HepG2 (cell line): ENCODE measurements at regions not wholly inside any gene's neighbourhood (a gene's known extent, or its start where the extent isn't known, plus 50 kb on each side); places are given as distances from the start of the nearest gene placed in this dataset.

Source experiments
- ATAC-seq: fragments of 200-7000 bp; cut with Tn5 transposase; 3 replicates; pipeline ENCODE4 v1.9.1; 2020; ENCODE audit warnings: mild to moderate bottlenecking, moderate library complexity
- BruUV-seq: library from RNA; stranded (reverse); fragments of 400-500 nt; replicated peaks from 2 replicates; lab custom pipeline; 2021; lab: Mats Ljungman, UMichigan
- CTCF ChIA-PET: fragments of 300-600 bp; formaldehyde crosslinking; extraction: SDS; loops from one replicate; lab custom pipeline; 2021; ENCODE audit warnings: low total read pairs, inconsistent platforms, low intra/inter-chr PET ratio; lab: Yijun Ruan, JAX
- POLR2A ChIA-PET: fragments of 350-600 bp; sonication (Branson Sonifier 250); formaldehyde crosslinking; loops from one replicate; lab custom pipeline; 2020; ENCODE audit warnings: antibody characterized with exemption, inconsistent platforms; lab: Yijun Ruan, JAX
- DNase-seq: peaks from one replicate; pipeline ENCODE4 v3.0.0-alpha.2; 2015; ENCODE audit warnings: low spot score
- FAIRE-seq: peaks from 3 replicates; lab custom pipeline; 2011; peaks lifted over from hg19 to GRCh38; lab: Jason Lieb, UNC
- H2AFZ ChIP-seq: one replicate; pipeline ENCODE4 v1.6.1; 2011; ENCODE audit warnings: low read length, inconsistent platforms
- H3K27ac ChIP-seq: fragments of 300-600 bp; 3 replicates; pipeline ENCODE4 v1.8.0; 2011; ENCODE audit warnings: mixed run types, mild to moderate bottlenecking, mixed read lengths, low read length, inconsistent platforms; ENCODE audit not compliant: insufficient read depth; ENCODE audit errors: extremely low read length
- H3K27me3 ChIP-seq, 2 experiments: fragments of 200-600 bp in 1 of 2; 2 replicates in 1 of 2; 3 replicates in 1 of 2; pipeline versions ENCODE4 v1.6.0 to v1.8.0; 2011; ENCODE audit warnings: low read length in 2 of 2, mild to moderate bottlenecking in 2 of 2, moderate library complexity in 2 of 2, inconsistent platforms in 1 of 2; ENCODE audit not compliant: insufficient read depth in 2 of 2, control insufficient read depth in 1 of 2
- H3K36me3 ChIP-seq, 2 experiments: fragments of 200-600 bp in 1 of 2; replicated peaks in 1 of 2; 2 replicates in 1 of 2; 3 replicates in 1 of 2; pipeline versions ENCODE4 v1.5.1 to v1.8.0; 2011; ENCODE audit warnings: low read length in 2 of 2, inconsistent platforms in 1 of 2; ENCODE audit not compliant: insufficient read depth in 2 of 2, control insufficient read depth in 1 of 2
- H3K4me1 ChIP-seq: 2 replicates; pipeline ENCODE4 v1.5.1; 2012; ENCODE audit warnings: low read length, inconsistent platforms; ENCODE audit not compliant: insufficient read depth
- H3K4me2 ChIP-seq: 2 replicates; pipeline ENCODE4 v1.6.0; 2011; ENCODE audit warnings: low read depth, low read length, inconsistent platforms
- H3K4me3 ChIP-seq, 3 experiments: fragments of 200-600 bp in 1 of 3; sonication (generic), shearing (Covaris generic) in 1 of 3; replicated peaks in 1 of 3; 2 replicates each; pipeline ENCODE4 v1.5.1; 2011 to 2016; ENCODE audit warnings: low read length in 3 of 3, inconsistent platforms in 2 of 3, low read depth in 2 of 3, mild to moderate bottlenecking in 2 of 3, control low read depth in 1 of 3, mixed read lengths in 1 of 3; ENCODE audit not compliant: insufficient read depth in 1 of 3
- H3K79me2 ChIP-seq: one replicate; pipeline ENCODE4 v1.6.1; 2011; ENCODE audit warnings: low read length, inconsistent platforms; ENCODE audit not compliant: insufficient read depth
- H3K9ac ChIP-seq: 2 replicates; pipeline ENCODE4 v1.6.0; 2011; ENCODE audit warnings: mild to moderate bottlenecking, low read depth, low read length, inconsistent platforms; ENCODE audit not compliant: insufficient read depth
- H3K9me3 ChIP-seq: 2 replicates; pipeline ENCODE4 v1.5.1; 2012; ENCODE audit warnings: mild to moderate bottlenecking, low read length
- H4K20me1 ChIP-seq: 2 replicates; pipeline ENCODE4 v1.6.0; 2011; ENCODE audit warnings: inconsistent platforms, mild to moderate bottlenecking, low read length, moderate library complexity; ENCODE audit not compliant: insufficient read depth
- DNMT1 ChIP-seq: sonication (generic); formaldehyde crosslinking; IDR thresholded peaks from 2 replicates; pipeline ENCODE4 v1.5.1; 2020; ENCODE audit warnings: mild to moderate bottlenecking, missing genetic modification reagents
- IRX3 ChIP-seq: sonication (generic); formaldehyde crosslinking; IDR thresholded peaks from 2 replicates; pipeline ENCODE4 v1.8.1; 2023; ENCODE audit warnings: mild to moderate bottlenecking, low read depth, missing genetic modification reagents, borderline replicate concordance
- KAT7 ChIP-seq: IDR thresholded peaks from 2 replicates; pipeline ENCODE4 v1.6.1; 2018; ENCODE audit warnings: borderline replicate concordance, missing compliant biosample characterization
- SOX5 ChIP-seq: IDR thresholded peaks from 2 replicates; pipeline ENCODE4 v1.6.1; 2016; ENCODE audit warnings: borderline replicate concordance
- ZBTB21 ChIP-seq: sonication (generic); formaldehyde crosslinking; IDR thresholded peaks from 2 replicates; pipeline ENCODE4 v1.4.0; 2020; ENCODE audit warnings: missing genetic modification reagents
- ZBTB38 ChIP-seq: sonication (generic); formaldehyde crosslinking; IDR thresholded peaks from 2 replicates; pipeline ENCODE4 v1.5.1; 2020; ENCODE audit warnings: mild to moderate bottlenecking, missing genetic modification reagents
- ZNF160 ChIP-seq: sonication (generic); formaldehyde crosslinking; IDR thresholded peaks from 2 replicates; pipeline ENCODE4 v1.8.0; 2022; ENCODE audit warnings: mild to moderate bottlenecking, inconsistent platforms, missing genetic modification reagents
- ZNF44 ChIP-seq: sonication (generic); formaldehyde crosslinking; IDR thresholded peaks from 2 replicates; pipeline ENCODE4 v1.5.1; 2020; ENCODE audit warnings: mild to moderate bottlenecking, missing genetic modification reagents
- ZNF574 ChIP-seq: sonication (generic); formaldehyde crosslinking; IDR thresholded peaks from 2 replicates; pipeline ENCODE4 v1.4.0; 2020; ENCODE audit warnings: missing genetic modification reagents
- ZNF660 ChIP-seq: sonication (generic); formaldehyde crosslinking; IDR thresholded peaks from 2 replicates; pipeline ENCODE4 v1.5.1; 2020; ENCODE audit warnings: mild to moderate bottlenecking, low read depth, missing genetic modification reagents, borderline replicate concordance
- ZSCAN20 ChIP-seq: sonication (generic); formaldehyde crosslinking; IDR thresholded peaks from 2 replicates; pipeline ENCODE4 v1.4.0; 2020; ENCODE audit warnings: missing genetic modification reagents, mild to moderate bottlenecking, borderline replicate concordance
- WGBS: methylation state at CpG from one replicate; pipeline ENCODE4 v1.1.6; 2017; ENCODE audit warnings: low lambda C conversion rate; 5-methylcytosine and 5-hydroxymethylcytosine counted together
- in situ Hi-C: cut with HindIII; loops from 2 replicates; pipeline ENCODE4 v1.10.0; 2017; ENCODE audit warnings: low pct_unique_long_range_greater_than_20kb; ENCODE audit not compliant: extremely low pct_ligation_motif_present
- intact Hi-C: fragments of 100-400 bp; cut with micrococcal nuclease; formaldehyde crosslinking; loops from one replicate; pipeline ENCODE4 v1.10.0; 2022; ENCODE audit not compliant: unreplicated experiment

GRCh38 chr1:193520472-193520871, 334.1 kb upstream of the B3GALT2 start:
- Histone ChIP-seq H3K36me3 (no peaks in the 10 kb centered on the region), H3K4me1 (no peaks in the 10 kb centered on the region), H3K9ac (no peak overlapping the region), H3K27ac (no peak overlapping the region), H3K9me3 (no peaks in the 10 kb centered on the region), H3K4me2 (no peak overlapping the region), H3K79me2 (no peaks in the 10 kb centered on the region), H3K27me3 (no peaks in the 10 kb centered on the region), H4K20me1 (no peaks in the 10 kb centered on the region), H2AFZ (no peak overlapping the region), H3K4me3 (no peak overlapping the region)
- ATAC-seq = no peak
- POLR2A ChIA-PET = no interaction called here
- intact Hi-C loops = loop anchor here (1.0 kb wide), 2 partner anchors 113 to 337 kb away; no protein-coding TSS in a partner anchor
- no peak for FAIRE-seq
- BruUV-seq = no TSS peak
- in situ Hi-C loops = no loop called here
- CTCF ChIA-PET = interaction anchor here (0.7 to 2.3 kb wide), 4 partner anchors 114 to 1043 kb away, joined by 3 to 14 read pairs (median 8); no protein-coding TSS in a partner anchor
- no peak for DNase-seq
- 5% methylated on average over 3 of the region's 3 CpGs for WGBS
- TF ChIP-seq ZSCAN20 (CRISPR knock-in tag) (no peak), DNMT1 (CRISPR knock-in tag) (no peak), ZNF160 (CRISPR knock-in tag) (no peak), ZBTB21 (no peak), ZNF574 (CRISPR knock-in tag) (no peak), ZNF660 (no peak), SOX5 (CRISPR knock-in tag) (no peak), ZBTB38 (CRISPR knock-in tag) (no peak), ZNF44 (CRISPR knock-in tag) (no peak), IRX3 (no peak), KAT7 (CRISPR knock-in tag) (no peak)
